NOMO-1 (cell line): ENCODE measurements at regions not wholly inside any gene's neighbourhood (a gene's known extent, or its start where the extent isn't known, plus 50 kb on each side); places are given as distances from the start of the nearest gene placed in this dataset.
"Not testable (repeated sequence)": the region's sequence is repeated elsewhere in the genome, so short reads cannot be mapped to it uniquely, and the experiment has no call there.

Experiments used
- DNase-seq, 2 experiments: peaks; one replicate each; lab custom pipeline; 2025; ENCODE audit not compliant: unreplicated experiment in 2 of 2; lab: John Stamatoyannopoulos, UW

DNA sequence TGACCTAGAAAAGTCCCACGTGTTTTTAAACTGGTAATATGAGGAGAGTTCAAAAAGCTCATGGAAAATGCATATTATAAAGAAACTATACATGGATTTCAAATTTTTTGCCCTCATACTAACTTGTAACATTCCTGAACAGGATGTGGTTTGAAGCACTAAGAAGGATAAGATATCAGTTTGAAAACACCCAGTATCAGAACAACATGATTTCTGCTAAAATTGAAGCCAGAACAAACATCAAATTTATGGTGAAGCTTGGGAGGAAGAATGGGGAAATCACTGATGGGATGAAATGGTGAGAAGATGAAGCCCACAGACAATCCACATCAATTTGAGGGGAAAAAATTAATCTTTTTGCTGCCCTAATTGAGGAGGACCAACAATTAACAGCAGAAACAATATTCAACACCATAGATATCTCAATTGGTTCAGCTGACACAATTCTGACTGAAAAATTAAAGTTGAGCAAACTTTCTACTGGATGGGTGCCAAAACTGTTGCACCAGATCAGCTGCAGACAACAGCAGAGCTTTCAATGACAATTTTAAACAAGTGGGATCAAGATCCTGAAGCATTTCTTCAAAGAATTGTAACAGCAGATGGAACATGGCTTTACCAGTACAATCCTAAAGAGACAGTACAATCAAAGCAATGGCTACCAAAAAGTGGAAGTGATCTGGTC lies 113.2 kb upstream of the SNX2 start:
- no peak for DNase-seq

DNA sequence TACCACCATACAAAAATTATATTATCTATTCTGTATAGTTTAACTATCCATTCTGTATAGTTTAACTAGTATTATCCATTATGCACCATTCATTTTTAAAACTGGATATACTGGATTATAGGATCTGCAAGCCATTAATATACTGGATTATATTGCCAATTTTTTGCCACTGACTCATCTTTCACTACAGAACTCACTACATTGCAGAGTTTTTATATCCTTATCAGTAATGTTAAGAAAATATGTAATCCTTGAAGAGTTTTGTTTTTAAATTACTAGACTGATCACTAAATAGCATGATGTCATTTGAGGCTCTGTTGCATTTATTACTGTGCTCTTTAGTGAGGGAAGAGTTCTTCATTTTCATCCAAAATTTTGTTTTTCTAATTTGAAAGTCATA lies 109.8 kb upstream of the SNX2 start:
- no peak for DNase-seq

DNA sequence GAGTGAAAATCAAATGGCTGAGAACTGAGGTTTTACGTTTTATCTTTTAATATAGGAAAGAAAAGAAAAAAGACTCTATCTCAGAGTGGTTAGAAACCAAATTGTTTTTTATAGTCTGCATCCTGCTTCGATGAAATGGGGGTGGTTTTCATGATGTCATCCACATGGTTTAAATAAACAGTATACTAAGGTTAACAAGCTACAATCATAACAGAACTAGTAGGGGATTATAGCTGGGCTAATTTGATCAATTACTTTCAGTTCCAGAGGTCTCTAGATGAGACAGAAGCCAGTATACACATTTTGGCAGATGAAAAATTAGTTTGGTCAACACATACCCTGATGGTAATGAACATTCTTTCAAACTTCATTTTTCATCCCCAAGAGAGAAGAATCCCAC lies 106.3 kb upstream of the SNX2 start:
- no peak for DNase-seq

DNA sequence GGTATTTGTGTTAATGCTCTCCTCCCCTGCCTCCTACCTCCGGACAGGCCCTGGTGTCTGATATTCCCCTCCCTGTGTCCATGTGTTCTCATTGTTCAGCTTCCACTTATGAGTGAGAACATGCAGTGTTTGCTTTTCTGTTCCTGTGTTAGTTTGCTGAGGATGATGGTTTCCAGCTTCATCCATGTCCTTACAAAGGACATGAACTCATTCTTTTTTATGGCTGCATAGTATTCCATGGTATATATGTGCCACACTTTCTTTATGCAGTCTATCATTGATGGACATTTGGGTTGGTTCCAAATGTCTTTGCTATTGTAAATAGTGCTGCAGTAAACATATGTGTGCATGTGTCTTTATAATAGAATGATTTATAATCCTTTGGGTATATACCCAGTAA lies 105.2 kb upstream of the SNX2 start:
- DNase-seq = not testable (repeated sequence)

- DNase-seq = no peak
These were observed 101.5 kb upstream of the SNX2 start for GRCh38 chr5:122673343-122673742.

GRCh38 chr5:122674385-122674784 lies 100.5 kb upstream of the SNX2 start:
- no peak for DNase-seq

DNA sequence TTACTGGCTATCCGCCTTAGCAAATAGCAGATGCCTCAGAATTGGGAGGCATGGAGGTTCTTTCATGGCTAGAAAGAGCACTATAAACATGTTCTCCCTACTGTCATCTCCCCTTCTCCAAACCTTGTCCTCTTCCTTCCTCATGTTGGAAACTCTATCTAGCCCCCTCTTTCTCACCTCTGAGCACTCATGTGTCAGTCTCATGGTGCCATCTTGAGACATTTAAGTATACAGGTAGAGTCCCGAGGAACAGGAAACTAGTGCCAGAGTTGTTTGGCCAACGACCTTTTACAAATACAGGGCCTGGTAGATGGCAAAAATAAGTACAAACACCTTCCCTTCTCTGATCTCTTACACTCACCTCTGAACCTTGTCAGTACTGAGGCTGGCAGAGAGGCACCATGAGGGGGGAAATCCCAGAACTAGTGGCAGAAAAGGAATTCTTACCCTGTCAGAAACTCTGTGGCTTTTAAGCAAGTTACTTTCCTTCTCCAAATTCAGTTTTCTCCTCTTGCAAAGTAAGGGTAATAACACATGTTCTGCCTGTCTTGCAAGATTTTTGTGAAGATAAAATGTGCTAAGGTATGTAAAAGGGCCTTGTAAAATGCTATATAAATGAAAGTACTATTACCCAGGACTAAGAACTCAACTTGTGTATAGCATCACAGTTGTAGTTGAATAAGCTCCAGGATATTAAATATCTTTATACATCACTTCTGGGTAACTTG lies 94.1 kb upstream of the SNX2 start:
- DNase-seq = no peak

DNA sequence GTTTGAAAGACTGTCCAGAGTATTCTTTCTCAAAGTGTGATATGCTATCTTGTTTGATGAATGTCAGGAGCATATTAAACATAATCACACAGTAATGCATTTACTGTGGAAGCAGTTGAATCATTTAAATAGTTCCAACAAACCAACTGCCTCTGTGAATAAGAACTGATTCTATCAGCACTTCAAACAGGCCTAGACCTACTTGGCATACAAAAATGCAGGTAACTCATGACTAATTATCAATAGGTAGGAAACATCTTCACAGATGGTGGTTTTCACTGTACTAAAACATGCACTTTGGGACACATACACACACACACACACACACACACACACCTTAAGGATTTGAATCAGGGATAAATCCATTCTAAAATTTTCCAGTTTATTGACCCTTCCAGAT lies 91.2 kb upstream of the SNX2 start:
- DNase-seq = no peak

DNA sequence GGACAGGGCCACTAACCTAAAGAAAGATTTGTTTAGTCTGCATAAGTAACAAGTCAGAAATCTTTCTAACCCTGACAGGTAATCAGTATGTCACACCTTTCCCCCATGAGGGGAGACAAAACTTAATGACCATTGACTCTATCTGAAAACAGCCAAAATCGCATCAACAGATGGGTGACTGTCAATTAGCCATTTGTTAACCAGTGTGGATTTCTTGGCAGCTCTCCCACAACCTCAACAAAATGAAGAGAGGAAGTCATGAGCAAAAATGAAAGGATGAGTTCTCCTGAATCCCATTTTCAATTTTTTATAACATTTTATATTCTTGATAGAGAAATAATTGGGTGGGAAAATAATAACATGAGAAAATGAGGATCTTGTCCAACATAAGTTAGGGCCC lies 84.6 kb upstream of the SNX2 start:
- no peak for DNase-seq

DNA sequence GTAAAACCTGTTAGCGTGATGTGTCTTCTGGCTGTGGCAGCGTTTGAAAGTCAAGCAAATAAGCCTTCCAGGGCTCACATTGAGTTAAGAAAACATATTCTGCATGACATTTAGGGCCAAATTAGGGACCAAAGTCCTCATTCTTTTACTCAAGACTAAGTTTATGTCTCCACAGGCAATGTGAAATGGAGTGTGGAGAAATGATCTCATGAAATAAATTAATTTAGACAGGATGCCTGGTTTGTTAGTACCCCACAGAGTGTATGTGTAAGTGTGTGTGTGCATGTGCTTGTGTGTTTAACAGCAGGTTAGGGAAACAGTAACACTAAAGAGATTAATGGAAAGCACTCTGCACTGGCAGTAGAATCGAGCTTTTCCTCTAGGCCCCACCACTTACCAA lies 82.9 kb upstream of the SNX2 start:
- DNase-seq = no peak

GRCh38 chr5:122693963-122694362 lies 80.9 kb upstream of the SNX2 start:
- DNase-seq = no peak

- DNase-seq = no peak
These were observed 80.0 kb upstream of the SNX2 start for GRCh38 chr5:122694884-122695283.

DNA sequence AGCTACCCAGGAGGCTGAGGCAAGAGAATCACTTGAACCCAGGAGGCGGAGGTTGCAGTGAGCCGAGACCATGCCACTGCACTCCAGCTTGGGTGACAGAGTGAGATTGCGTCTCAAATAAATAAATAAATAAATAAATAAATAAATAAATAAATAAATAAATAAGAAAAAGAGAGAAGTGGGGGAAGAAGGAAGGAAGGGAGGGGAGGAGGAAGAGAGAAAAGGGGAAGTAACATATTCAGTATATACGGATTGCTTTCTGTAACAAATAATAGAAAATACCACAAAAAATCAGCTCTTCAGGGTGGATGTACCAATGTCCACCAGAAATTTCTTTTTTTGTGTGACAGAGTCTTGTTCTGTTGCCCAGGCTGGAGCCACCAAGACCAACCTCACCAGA lies 78.1 kb upstream of the SNX2 start:
- DNase-seq = peak in 1 of 2 experiments; percentile 70

DNA sequence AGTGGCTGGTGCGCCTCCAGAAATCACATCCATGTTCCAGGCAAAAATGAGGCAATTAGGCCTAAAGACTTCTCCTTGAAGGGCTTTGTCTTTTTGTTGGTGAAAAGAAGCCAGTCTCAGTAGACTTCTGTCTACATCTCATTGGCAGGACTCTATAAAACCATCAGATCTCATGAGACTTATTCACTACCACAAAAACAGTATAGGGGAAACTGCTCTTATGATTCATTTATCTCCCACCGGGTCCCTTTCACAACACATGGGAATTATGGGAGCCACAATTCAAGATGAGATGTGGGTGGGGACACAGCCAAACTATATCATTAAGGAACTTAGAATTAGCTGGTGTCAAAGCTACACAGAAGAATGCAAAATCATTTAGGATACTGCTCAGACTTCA lies 77.7 kb upstream of the SNX2 start:
- DNase-seq = no peak

DNA sequence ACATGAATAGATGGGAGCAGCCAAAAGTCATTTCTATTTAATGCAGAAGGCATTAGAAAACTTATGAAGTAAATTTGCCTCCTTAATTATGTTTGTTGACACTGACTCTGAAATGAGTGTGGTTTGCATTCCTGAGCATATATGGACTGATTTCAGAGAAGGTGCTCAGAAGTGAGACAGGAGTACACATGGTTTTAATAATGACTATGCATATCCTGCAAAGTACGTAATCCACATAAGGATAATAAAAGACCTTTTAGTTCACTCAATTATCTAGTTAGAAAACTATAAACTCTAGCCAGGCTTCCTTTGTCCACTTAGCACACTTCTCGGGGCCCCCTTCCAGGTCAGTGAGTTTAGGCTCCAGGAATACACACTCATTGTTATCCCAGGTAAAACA lies 75.7 kb upstream of the SNX2 start:
- DNase-seq = no peak

DNA sequence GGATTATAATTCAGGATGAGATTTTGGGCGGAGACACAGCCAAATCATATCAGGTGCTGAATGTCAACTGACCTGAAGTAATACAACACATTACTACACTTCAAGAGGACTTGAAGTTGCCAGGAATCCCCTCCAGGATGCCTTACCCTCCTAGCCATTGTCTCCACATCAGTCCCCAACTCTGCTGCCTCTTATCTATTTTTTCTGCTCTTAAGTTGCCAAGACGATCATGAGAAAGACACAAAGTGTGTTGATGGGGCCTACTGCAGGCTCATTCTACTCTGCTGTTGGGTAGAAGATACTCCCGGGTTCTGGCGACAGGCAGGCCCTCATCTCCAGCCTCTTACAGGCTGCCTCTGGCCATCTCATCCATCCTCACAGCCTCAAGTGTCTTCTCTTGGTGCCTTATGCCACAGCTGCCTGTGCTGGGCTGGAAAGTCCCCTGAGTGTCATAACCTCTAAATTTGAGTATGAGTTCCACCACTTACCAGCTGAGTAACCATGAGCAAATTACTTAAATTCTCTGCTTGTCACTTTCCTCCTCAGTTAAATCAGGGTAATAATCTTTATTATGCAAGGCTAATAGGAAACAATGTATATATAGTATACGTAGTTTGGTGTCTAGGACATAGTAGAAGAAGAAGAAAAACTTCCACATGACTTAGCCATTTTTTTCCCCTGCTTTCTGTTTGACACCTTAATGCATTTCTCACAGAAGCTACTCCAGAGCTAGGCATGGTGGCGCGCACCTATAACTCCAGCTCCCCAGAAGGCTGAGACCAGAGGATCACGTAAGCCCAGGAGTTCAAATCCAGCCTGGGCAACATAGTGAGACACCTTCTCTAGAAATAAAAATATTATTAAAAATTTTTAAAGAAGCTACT lies 73.0 kb upstream of the SNX2 start:
- no peak for DNase-seq

DNA sequence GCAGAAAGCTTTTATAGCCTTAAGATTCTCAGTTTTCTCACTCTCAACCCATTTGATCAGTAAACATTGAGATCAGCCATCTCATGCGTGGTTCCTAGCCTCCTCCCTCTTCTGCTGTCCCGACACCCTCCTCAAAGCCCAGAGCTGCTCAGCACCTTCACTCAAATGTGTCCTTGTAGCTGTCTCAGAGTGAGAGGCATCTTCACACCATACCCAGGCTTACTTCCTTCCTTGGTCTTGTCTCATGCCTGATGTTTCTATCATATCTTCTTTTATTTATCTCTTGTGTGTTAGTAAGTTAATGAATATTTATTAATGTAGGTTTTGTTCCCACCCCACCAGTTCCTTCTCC lies 72.4 kb upstream of the SNX2 start:
- DNase-seq = no peak

- no peak for DNase-seq
These were observed 71.7 kb upstream of the SNX2 start for GRCh38 chr5:122703203-122703602.

DNA sequence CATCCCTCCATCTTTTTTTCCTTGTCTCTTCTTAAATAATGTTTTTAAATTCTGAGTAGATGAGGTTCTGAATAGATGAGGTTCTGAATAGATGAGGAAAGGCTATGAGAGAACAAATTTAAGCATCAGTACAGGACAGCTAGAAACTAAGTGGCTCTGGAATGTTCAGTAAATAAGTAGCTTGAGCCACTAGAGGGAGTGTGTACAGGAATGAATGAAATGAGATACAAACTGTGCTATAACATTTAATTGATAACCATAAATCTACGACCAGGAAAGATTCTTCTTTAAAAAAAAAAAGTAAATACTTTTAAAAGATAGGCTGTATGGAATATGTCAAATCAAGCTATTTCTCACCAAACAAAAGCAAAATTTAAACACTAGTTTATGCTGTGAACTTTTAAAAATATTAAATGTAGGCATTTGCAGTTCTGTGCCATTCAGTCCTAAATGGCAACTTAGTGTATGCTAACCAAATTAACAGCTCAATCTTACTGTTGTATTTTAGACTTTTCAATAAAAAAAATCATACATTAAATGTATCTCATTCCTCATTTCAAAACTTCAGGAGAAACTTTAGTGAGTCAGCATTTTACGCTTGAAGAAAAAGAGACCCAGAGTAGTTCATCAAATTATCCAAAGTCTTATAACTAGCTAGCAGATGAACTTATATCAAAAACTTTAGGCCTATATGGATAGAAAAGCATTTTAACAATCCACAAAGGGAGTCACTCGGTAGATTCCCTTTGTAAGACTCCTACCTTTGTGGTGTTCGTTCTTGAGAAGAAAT lies 70.4 kb upstream of the SNX2 start:
- peak in 1 of 2 experiments; percentile 16 for DNase-seq

DNA sequence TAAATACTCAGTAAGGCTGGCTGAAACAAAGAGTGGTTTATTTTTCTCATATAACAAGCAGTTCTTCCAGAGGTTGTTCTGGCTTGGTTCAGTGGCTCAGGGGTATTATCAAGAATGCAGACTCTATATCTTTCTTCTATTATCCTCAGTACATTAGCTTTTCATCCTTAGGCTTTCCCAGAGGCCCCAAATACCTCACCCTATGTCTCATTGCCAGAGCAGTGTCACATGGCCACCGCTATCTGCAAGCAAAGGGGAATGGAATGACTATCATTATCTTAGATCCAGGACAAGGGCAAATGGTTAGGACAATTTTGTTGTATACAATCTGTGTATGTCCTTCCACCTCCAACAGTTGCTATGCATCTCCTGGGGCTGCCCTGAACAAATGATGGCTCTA lies 69.0 kb upstream of the SNX2 start:
- no peak for DNase-seq

DNA sequence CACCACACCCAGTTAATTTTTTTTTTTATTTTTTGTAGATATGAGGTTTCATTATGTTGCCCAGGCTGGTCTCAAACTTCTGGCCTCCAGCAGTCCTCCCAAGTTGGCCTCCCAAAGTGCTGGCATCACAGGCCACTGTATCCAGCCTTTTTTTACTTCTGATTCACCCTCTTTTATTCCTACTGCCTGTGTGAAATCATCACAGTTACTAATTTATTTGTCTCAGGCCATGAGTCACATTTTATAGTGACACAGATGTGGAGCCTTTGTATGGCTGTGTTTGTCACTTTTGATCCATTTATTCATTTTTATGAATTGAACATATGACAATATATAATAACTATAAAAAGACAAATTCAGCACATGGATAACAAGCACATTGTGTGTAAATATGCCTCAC lies 67.1 kb upstream of the SNX2 start:
- DNase-seq = no peak
